ENCODE measurements at regions not wholly inside any gene's neighbourhood (a gene's known extent, or its start where the extent isn't known, plus 50 kb on each side); places are given as distances from the start of the nearest gene placed in this dataset.

GRCh38 chr14:98964171-98964570 is 307.8 kb downstream of the BCL11B start:
- WGBS, 2 donors (ENCODE audit: low coverage in 1 of 2), result 63% methylated on average over 1 of the region's 7 CpGs; no CpG with 5 or more reads in 1 of the 2 donors
- Histone ChIP-seq H3K4me1 (no peaks in the 10 kb centered on the region), H3K27ac (no peak overlapping the region), H3K36me3 (no peaks in the 10 kb centered on the region), H3K27me3 (peaks cover 6% of the 10 kb centered on the region), H3K9me3 (no peaks in the 10 kb centered on the region), H3K4me3 (no peak overlapping the region)
- TF ChIP-seq POLR2A (IDR thresholded peaks at IDR 0.05) (no peak), EP300 (IDR thresholded peaks at IDR 0.05) (no peak), POLR2AphosphoS5 (IDR thresholded peaks at IDR 0.05) (no peak)
- TF ChIP-seq, protein P1, sequence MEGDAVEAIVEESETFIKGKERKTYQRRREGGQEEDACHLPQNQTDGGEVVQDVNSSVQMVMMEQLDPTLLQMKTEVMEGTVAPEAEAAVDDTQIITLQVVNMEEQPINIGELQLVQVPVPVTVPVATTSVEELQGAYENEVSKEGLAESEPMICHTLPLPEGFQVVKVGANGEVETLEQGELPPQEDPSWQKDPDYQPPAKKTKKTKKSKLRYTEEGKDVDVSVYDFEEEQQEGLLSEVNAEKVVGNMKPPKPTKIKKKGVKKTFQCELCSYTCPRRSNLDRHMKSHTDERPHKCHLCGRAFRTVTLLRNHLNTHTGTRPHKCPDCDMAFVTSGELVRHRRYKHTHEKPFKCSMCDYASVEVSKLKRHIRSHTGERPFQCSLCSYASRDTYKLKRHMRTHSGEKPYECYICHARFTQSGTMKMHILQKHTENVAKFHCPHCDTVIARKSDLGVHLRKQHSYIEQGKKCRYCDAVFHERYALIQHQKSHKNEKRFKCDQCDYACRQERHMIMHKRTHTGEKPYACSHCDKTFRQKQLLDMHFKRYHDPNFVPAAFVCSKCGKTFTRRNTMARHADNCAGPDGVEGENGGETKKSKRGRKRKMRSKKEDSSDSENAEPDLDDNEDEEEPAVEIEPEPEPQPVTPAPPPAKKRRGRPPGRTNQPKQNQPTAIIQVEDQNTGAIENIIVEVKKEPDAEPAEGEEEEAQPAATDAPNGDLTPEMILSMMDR (IDR thresholded peaks at IDR 0.05), result no peak
- ATAC-seq, result no peak

DNA sequence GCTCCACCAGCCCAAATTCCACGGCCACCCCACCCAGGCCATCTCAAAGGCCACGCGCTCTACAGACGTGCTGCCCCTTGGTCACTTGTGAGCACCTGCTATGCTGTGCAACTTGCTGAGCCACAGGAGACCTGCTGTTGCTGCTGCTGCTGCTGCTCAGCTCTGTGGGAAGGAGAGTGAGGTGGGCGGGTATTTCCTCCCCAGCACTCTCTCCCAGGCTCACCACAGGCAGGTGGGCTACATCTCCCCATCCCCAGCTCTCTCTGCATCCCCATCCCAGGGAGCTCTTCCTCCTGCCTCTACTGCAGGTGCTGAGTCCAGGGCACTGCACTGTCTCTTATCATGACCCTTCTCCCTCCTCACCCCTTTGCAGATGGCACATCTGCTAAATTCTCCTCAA is 306.9 kb downstream of the BCL11B start:
- Histone ChIP-seq H3K27me3 (peaks cover 6% of the 10 kb centered on the region), H3K27ac (no peak overlapping the region), H3K4me1 (no peaks in the 10 kb centered on the region), H3K9me3 (no peaks in the 10 kb centered on the region), H3K36me3 (no peaks in the 10 kb centered on the region), H3K4me3 (no peak overlapping the region)
- no peak for TF ChIP-seq EP300 (IDR thresholded peaks at IDR 0.05)
- TF ChIP-seq POLR2AphosphoS5 (IDR thresholded peaks at IDR 0.05), result no peak
- WGBS, 2 donors (ENCODE audit: low coverage in 1 of 2), result 33% methylated on average over 1 of the region's 5 CpGs; no CpG with 5 or more reads in 1 of the 2 donors
- ATAC-seq, result no peak

DNA sequence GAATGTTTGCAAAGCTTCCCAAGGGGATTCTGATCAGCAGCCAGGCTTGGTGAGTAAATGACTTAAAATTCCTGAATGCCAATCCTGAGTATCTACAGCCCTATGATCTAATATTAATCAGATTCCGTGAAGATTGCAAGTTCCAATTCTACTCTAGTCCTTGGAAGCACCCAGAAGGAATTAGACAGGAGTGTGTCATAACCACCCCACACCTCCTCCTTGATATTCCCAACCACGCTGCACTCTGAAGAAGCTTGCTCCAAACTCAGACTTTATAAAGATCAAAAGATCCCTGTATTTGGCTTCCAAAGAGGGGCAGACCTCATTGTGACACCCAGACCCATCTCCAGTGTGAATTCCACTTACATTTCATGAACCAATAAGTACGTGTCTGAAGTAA is 306.0 kb downstream of the BCL11B start:
- Histone ChIP-seq H3K27me3 (peaks cover 6% of the 10 kb centered on the region), H3K27ac (no peak overlapping the region), H3K4me1 (no peaks in the 10 kb centered on the region), H3K4me3 (no peak overlapping the region), H3K9me3 (no peaks in the 10 kb centered on the region), H3K36me3 (no peaks in the 10 kb centered on the region)
- TF ChIP-seq POLR2A (IDR thresholded peaks at IDR 0.05) (no peak), POLR2AphosphoS5 (IDR thresholded peaks at IDR 0.05) (no peak), EP300 (IDR thresholded peaks at IDR 0.05) (no peak)
- TF ChIP-seq, protein P1 (IDR thresholded peaks at IDR 0.05), result no peak
- ATAC-seq, result no peak
- WGBS, 2 donors (ENCODE audit: low coverage in 1 of 2), result 70 to 74% methylated on average over 2 to 3 of the region's 3 CpGs

- no peak overlapping the region for H3K27ac ChIP-seq
- 73 to 83% methylated on average over 5 to 6 of the region's 6 CpGs for WGBS, 2 donors (ENCODE audit: low coverage in 1 of 2)
- no peak for ATAC-seq
- TF ChIP-seq EP300 (IDR thresholded peaks at IDR 0.05) (no peak), POLR2AphosphoS5 (IDR thresholded peaks at IDR 0.05) (no peak), POLR2A (IDR thresholded peaks at IDR 0.05) (no peak)
- TF ChIP-seq, protein P1 (IDR thresholded peaks at IDR 0.05), result no peak
- no peak overlapping the region for H3K4me3 ChIP-seq
- H3K9me3 ChIP-seq, result no peaks in the 10 kb centered on the region
- peaks cover 5% of the 10 kb centered on the region for H3K27me3 ChIP-seq
- H3K4me1 ChIP-seq, result no peaks in the 10 kb centered on the region
- H3K36me3 ChIP-seq, result no peaks in the 10 kb centered on the region
These were observed 305.4 kb downstream of the BCL11B start for GRCh38 chr14:98966475-98967162.

DNA sequence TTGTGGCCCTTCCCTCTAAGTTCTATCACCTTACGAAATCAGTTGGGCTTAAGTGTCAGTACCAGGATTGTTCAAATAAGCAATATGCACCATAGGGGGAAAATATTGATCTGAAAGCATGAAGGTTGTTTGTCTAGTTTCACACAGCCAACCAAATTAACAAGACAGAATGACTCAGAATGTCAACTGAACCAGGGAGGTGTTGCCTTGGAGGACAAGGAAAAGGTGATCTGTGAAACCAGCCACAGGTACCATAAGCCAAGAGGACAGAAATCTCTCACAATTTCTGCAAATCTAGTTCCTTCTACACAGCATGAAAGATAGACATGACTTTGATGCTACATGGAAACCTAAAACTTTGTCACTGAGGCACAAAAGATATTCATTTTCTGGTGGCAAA is 297.9 kb downstream of the BCL11B start:
- TF ChIP-seq EP300 (IDR thresholded peaks at IDR 0.05) (no peak), POLR2A (IDR thresholded peaks at IDR 0.05) (no peak), POLR2AphosphoS5 (IDR thresholded peaks at IDR 0.05) (no peak)
- TF ChIP-seq, protein P1 (IDR thresholded peaks at IDR 0.05), result no peak
- H3K36me3 ChIP-seq, result no peaks in the 10 kb centered on the region
- ATAC-seq, result no peak
- 71 to 91% methylated on average over 1 of the region's 1 CpG for WGBS, 2 donors (ENCODE audit: low coverage in 1 of 2)
- no peaks in the 10 kb centered on the region for H3K27me3 ChIP-seq
- no peak overlapping the region for H3K4me3 ChIP-seq
- H3K9me3 ChIP-seq, result peaks cover 0 to 11% (median 0%) of the 10 kb centered on the region in 3 donors
- H3K4me1 ChIP-seq, result no peaks in the 10 kb centered on the region
- no peak overlapping the region for H3K27ac ChIP-seq
